ENCODE measurements at regions not wholly inside any gene's neighbourhood (a gene's known extent, or its start where the extent isn't known, plus 50 kb on each side); places are given as distances from the start of the nearest gene placed in this dataset.

- TF ChIP-seq EZH2 (IDR thresholded peaks at IDR 0.05; ENCODE audit: borderline replicate concordance, low read depth, low read length, severe bottlenecking) = no peak
- no peak for TF ChIP-seq CTCF (IDR thresholded peaks at IDR 0.05; ENCODE audit: borderline replicate concordance, extremely low read depth, low read length, poor library complexity, severe bottlenecking)
Observed at GRCh38 chr4:111812760-111813159, 332.5 kb upstream of the FAM241A start.

Data from DND-41 (cell line).